CD4-positive, alpha-beta T cell treated with Interleukin-21 for 1 hour (primary cell): ENCODE measurements at regions not wholly inside any gene's neighbourhood (a gene's known extent, or its start where the extent isn't known, plus 50 kb on each side); places are given as distances from the start of the nearest gene placed in this dataset.
"Not testable (repeated sequence)": the region's sequence is repeated elsewhere in the genome, so short reads cannot be mapped to it uniquely, and the experiment has no call there.

Experiments used
- DNase-seq: peaks from one replicate; pipeline ENCODE4 v3.0.0-alpha.2; 2020

DNA sequence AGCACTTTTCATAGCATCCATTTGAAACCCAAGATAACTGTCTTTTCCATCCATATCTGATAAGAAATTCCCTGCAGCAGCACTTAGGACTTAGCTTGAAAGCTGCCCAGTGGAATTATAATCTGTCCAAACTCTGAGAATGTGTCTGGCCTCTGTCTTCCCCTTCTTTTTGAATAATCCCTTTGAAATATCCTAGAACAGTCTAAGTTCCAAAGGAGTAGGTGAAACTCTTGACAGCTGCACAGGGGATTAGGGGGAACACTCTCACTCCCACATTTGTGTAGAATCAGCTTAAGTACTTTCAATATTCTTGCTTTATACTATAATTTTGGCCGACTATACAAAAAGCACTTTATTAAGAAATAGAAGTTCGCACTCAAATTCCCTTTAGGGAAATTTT is 157.7 kb downstream of the PAPSS1 start:
- no peak for DNase-seq

GRCh38 chr4:107561481-107561880 is 158.6 kb downstream of the PAPSS1 start:
- no peak for DNase-seq

GRCh38 chr4:107559653-107560052 is 160.4 kb downstream of the PAPSS1 start:
- DNase-seq, result no peak

GRCh38 chr4:107552306-107552705 is 167.7 kb downstream of the PAPSS1 start:
- no peak for DNase-seq

- no peak for DNase-seq
Measured at GRCh38 chr4:107548211-107548905, 171.7 kb downstream of the PAPSS1 start.

- no peak for DNase-seq
Measured at GRCh38 chr4:107546638-107547037, 173.4 kb downstream of the PAPSS1 start.

DNA sequence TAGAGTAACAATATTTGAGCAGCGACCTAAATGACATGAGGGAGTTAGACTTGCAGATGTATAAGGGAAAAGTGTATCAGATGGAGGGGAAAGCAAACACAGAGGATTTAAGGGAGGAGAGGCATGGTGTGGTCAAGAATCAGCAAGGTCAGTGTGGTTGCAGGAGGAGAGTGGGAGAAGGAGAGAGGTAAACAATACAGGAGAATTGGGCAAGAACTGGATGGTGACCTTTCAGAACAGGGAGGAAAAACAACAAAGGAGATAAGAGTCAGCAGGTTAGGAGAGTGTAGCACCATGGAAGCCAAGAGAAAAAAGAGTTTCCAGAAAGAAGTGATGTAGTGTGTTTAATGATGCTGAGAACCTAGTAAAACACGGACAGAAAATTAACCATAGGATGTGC is 178.5 kb downstream of the PAPSS1 start:
- DNase-seq, result no peak

DNA sequence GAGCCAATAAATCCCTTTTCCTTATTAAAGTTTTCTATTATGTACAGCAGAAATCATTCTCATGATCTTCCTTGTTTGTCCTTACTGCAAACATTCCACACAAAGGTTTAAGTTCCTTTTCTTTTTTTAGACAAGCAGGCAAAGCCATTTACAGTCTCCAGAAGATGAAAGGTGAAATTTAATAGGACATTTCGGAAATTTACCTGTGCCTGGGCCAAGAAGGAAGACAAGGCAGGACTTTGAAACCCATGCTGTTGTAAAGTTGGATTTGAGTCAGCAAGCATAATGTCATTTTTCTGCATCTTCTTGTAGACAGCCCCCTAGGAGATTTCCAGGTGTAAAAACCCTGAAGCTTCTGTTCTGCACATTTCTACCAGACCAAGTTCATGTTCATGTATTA is 188.1 kb downstream of the PAPSS1 start:
- DNase-seq, result no peak

GRCh38 chr4:107520368-107520767 is 199.7 kb downstream of the PAPSS1 start:
- DNase-seq, result no peak

- no peak for DNase-seq
Measured at GRCh38 chr4:107519053-107519452, 201.0 kb downstream of the PAPSS1 start.

DNA sequence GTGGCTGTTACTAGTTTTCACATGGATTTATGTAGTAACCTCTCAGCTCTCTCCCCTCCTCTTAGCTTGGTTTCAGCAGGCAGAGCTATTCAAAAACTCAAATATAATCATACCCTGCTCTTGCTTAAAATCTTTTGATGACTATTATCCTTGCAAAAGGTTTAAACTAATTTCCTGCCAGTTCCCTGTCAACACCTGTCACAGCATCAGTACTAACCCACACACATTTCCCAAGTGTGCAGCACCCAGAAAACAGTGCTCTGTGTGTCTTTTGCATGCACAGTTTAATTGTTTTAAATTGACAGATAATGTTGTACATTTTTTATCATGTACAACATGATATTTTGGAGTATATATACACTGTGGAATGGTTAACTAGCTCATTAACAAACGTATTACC is 202.0 kb downstream of the PAPSS1 start:
- no peak for DNase-seq

DNA sequence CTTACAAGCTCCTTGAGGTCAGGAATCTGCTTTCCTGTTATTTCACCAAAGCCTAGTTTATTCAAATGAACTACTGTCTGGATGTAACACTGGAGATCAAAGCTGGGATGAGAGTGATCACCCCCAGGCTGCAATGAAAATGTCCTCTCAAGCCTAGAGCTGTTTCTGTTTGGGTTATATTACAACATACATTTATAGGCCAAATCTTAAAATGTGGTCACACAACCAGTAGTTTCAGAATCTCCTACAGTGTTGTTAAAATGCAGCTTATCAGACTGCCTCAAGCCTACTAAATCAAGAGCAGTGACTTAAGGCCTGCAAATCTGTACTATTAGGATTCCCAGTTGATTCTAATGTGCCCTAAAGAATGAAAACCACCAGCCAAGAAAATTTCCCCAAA is 207.5 kb downstream of the PAPSS1 start:
- DNase-seq, result no peak

DNA sequence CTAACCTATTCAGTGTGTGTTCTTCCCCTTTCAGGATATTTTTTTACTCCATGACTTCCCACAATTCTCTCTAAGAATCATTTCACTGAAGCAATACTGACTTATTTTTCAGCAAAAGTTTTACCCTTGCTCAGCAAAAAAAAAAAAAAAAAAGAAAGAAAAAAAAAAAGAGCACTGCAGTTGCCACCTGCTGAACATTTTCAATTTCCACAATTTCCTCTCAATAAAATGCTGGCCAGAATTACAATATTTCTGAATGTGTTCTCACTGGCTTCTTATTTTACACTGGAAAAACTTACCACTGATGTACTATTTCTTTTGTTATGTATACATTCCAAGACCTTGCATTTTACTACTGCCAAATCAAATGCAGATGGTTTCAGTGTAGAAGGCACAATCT is 210.4 kb downstream of the PAPSS1 start:
- DNase-seq, result no peak

DNA sequence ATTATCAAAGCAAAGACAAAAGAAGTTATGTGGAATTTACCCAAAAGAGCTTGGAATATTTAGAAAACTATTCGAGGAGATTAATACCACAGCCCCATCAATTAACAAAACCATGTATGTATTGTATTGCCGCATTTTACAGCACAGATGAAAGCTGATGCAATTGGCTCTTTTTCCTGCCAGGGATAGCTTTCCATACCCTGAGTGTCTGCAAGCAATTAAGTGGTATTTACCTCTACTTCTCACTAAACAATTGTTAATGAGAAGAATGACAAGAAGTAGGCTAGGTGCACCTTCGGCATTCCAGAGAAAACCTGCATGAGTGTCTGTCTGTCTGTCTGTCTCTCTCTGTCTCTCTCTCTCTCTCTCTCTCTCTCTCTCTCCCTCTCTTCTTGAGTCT is 219.5 kb downstream of the PAPSS1 start:
- no peak for DNase-seq

GRCh38 chr4:107497054-107497453 is 223.0 kb downstream of the PAPSS1 start:
- no peak for DNase-seq

DNA sequence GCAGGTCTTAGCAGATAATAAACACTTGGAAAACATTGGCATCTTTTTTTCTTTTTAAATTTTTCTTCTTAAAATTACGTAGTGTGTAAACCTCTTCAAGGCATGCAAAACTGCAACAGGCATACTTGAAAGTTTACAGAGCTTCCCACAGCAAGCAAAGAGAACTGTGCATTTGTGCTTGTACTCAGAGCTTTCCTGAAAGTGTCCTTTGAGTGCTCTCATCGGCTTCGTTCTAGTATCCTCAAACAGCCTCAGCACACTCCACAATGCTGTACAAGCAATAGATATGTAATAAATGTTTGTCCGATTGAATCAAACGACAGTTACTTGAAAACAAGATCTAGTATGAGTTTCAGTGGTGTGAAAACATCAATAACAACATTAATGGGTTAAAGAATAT is 227.5 kb downstream of the PAPSS1 start:
- no peak for DNase-seq

- no peak for DNase-seq
Measured at GRCh38 chr4:107490116-107490515, 229.9 kb downstream of the PAPSS1 start.

DNA sequence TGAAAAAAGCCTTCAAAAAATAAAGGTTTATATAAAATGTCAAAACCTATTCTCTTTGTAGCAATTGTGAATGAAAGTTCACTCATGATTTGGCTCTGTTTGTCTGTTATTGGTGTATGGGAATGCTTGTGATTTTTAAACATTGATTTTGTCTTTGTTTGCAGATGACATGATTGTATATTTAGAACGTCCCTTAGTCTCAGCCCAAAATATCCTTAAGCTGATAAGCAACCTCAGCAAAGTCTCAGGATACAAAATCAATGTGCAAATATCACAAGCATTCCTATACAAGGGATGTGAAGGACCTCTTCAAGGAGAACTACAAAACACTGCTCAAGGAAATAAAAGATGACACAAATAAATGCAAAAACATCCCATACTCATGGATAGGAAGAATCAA is 236.4 kb downstream of the PAPSS1 start:
- DNase-seq, result not testable (repeated sequence)

DNA sequence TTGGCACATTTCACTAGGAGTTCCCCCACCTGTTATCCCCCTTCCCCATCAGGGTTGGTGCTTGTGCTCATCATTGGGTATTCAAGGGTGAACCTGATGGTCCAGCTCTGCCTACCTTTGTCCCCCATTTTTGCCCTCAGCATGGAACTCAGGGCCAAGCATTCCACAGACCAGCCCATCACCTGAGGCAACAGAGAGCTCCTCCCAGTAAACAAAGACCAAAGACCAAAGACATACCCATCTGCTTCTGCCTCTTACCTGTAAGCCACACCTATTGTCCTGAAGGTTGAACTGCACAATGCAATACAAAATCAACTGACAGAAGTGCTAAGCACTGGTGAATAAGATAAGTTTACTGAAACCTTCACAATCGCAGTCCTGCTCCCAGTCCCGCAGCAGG is 237.5 kb downstream of the PAPSS1 start:
- DNase-seq, result no peak

- no peak for DNase-seq
Measured at GRCh38 chr4:107478327-107478980, 241.6 kb downstream of the PAPSS1 start.

DNA sequence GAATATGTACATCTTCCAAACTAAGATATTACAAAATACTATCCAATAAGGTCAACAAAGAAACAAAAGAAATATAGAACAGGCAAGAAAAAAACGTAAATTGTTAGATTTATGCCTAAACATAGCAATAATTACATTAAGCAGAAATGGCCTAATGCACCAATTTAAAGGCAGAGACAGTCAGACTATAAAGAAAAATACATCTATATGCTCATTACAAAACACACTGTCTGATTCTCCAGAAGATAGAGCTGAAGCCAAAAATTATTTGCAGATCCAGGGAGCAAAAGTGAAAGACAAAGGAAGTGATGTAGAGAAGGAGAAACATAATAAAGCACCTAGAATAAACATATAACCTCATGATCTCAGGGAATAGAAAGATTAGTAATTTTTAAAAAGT is 246.9 kb downstream of the PAPSS1 start:
- DNase-seq, result no peak

- no peak for DNase-seq
Measured at GRCh38 chr4:107472265-107472948, 247.6 kb downstream of the PAPSS1 start.

DNA sequence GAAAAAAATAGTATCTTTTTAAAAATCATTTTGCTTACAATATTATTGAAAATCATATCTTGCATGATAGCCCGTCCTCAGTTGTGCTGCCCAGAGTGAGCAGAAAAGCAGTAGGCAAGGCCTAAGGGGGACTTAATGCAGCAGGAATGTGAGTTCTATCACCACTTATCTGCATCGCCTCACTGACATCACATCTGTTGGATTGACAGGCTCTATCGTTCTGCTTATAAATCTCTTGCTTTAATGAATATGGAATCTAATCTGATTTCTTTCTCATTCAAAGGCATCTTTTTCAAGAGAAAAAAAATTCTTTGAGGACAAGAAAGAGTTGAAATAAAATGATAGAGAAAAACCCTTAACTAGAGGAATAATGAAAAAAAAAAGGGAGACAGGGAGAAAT is 249.9 kb downstream of the PAPSS1 start:
- no peak for DNase-seq

DNA sequence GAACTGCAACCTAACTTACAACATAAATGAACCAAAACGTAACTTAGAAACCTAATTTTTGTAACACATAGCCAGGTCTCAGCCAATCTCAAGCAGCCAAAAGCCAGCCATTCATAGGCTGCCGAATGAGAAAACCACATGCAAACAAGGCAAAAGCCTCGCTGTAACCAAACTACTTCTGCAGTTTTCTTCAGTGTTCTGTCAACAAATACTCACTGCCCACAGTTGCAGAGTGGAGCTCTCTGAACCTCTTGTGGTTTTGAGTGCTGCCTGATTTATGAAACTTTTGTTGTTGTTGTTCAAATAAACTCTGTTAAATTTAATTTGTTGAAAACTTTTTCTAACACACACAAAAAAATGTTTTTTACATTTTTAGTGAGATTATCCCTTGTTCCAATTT is 251.2 kb downstream of the PAPSS1 start:
- DNase-seq, result no peak
